IPS DF 6.9 (cell line): ENCODE measurements at regions not wholly inside any gene's neighbourhood (a gene's known extent, or its start where the extent isn't known, plus 50 kb on each side); places are given as distances from the start of the nearest gene placed in this dataset.
"Not testable (repeated sequence)": the region's sequence is repeated elsewhere in the genome, so short reads cannot be mapped to it uniquely, and the experiment has no call there.

Source experiments
- DNase-seq: peaks from one replicate; pipeline ENCODE4 v3.0.0-alpha.2; 2013; ENCODE audit warnings: low read depth, low spot score
- H3K27ac ChIP-seq: one replicate; pipeline ENCODE4 v1.5.1; 2013; ENCODE audit warnings: low read length, control low read depth
- H3K27me3 ChIP-seq: 2 replicates; pipeline ENCODE4 v1.6.1; 2013; ENCODE audit warnings: mild to moderate bottlenecking, low read length; ENCODE audit not compliant: control insufficient read depth, insufficient read depth
- H3K36me3 ChIP-seq: 2 replicates; pipeline ENCODE4 v1.6.1; 2013; ENCODE audit warnings: low read length; ENCODE audit not compliant: control insufficient read depth, insufficient read depth
- H3K4me1 ChIP-seq: 2 replicates; pipeline ENCODE4 v1.6.1; 2013; ENCODE audit warnings: low read length; ENCODE audit not compliant: control insufficient read depth, insufficient read depth
- H3K4me3 ChIP-seq: 2 replicates; pipeline ENCODE4 v1.5.1; 2013; ENCODE audit warnings: mild to moderate bottlenecking, low read length
- H3K9me3 ChIP-seq: 2 replicates; pipeline ENCODE4 v1.6.1; 2013; ENCODE audit warnings: low read length, inconsistent platforms; ENCODE audit not compliant: control insufficient read depth, insufficient read depth
- WGBS: extraction: QIAGEN DNeasy Blood & Tissue Kit; methylation state at CpG from one replicate; pipeline ENCODE4 v1.1.7; 2013; ENCODE audit warnings: mixed read lengths, missing lambda C conversion rate; ENCODE audit not compliant: insufficient read length, insufficient coverage; 5-methylcytosine and 5-hydroxymethylcytosine counted together

GRCh38 chr2:90151805-90152204 is 1460.3 kb downstream of the RPIA start:
- H3K4me3 ChIP-seq, H3K36me3 ChIP-seq, H3K27ac ChIP-seq, H3K27me3 ChIP-seq, DNase-seq, H3K4me1 ChIP-seq, H3K9me3 ChIP-seq: not testable (repeated sequence)

GRCh38 chr2:90170978-90171377 is 1479.5 kb downstream of the RPIA start:
- not testable (repeated sequence) for H3K9me3 ChIP-seq, DNase-seq, H3K36me3 ChIP-seq, H3K4me1 ChIP-seq, H3K27ac ChIP-seq, H3K27me3 ChIP-seq, H3K4me3 ChIP-seq
- no CpG with 5 or more reads among the region's 1 CpG for WGBS

GRCh38 chr2:90173081-90173480 is 1481.6 kb downstream of the RPIA start:
- no CpG with 5 or more reads among the region's 2 CpGs for WGBS
- not testable (repeated sequence) for DNase-seq, H3K27ac ChIP-seq

GRCh38 chr2:90179591-90179990 is 1488.1 kb downstream of the RPIA start:
- not testable (repeated sequence) for H3K27me3 ChIP-seq, H3K27ac ChIP-seq

More at GRCh38 chr2:90173081-90173480, 1481.6 kb downstream of the RPIA start:
- H3K36me3 ChIP-seq, H3K27me3 ChIP-seq, H3K9me3 ChIP-seq, H3K4me1 ChIP-seq, H3K4me3 ChIP-seq: not testable (repeated sequence)

GRCh38 chr2:90207454-90208058 is 1516.1 kb downstream of the RPIA start:
- no peak for DNase-seq

More at GRCh38 chr2:90179591-90179990, 1488.1 kb downstream of the RPIA start:
- not testable (repeated sequence) for H3K4me3 ChIP-seq, H3K4me1 ChIP-seq, DNase-seq, H3K9me3 ChIP-seq, H3K36me3 ChIP-seq
- WGBS: no CpG with 5 or more reads among the region's 3 CpGs

GRCh38 chr2:90209009-90209408 is 1517.5 kb downstream of the RPIA start:
- Histone ChIP-seq H3K36me3 (no peaks in the 10 kb centered on the region), H3K27ac (no peak overlapping the region), H3K9me3 (no peaks in the 10 kb centered on the region), H3K4me1 (no peaks in the 10 kb centered on the region), H3K27me3 (no peaks in the 10 kb centered on the region), H3K4me3 (no peak overlapping the region)
- no CpG with 5 or more reads among the region's 5 CpGs for WGBS
- no peak for DNase-seq

More at GRCh38 chr2:90207454-90208058, 1516.1 kb downstream of the RPIA start:
- no peaks in the 10 kb centered on the region for H3K27me3 ChIP-seq
- no peaks in the 10 kb centered on the region for H3K9me3 ChIP-seq
- H3K36me3 ChIP-seq: no peaks in the 10 kb centered on the region
- WGBS: no CpG with 5 or more reads among the region's 1 CpG
- no peak overlapping the region for H3K4me3 ChIP-seq
- no peak overlapping the region for H3K27ac ChIP-seq
- H3K4me1 ChIP-seq: no peaks in the 10 kb centered on the region

- no peaks in the 10 kb centered on the region for H3K4me1 ChIP-seq
- no peak for DNase-seq
- no peaks in the 10 kb centered on the region for H3K27me3 ChIP-seq
- no CpG with 5 or more reads among the region's 4 CpGs for WGBS
- no peak overlapping the region for H3K4me3 ChIP-seq
- no peaks in the 10 kb centered on the region for H3K9me3 ChIP-seq
- no peak overlapping the region for H3K27ac ChIP-seq
- no peaks in the 10 kb centered on the region for H3K36me3 ChIP-seq
Measured at GRCh38 chr2:90209806-90210205, 1518.3 kb downstream of the RPIA start.

GRCh38 chr2:90215880-90216279 is 1524.4 kb downstream of the RPIA start:
- not testable (repeated sequence) for H3K4me3 ChIP-seq, H3K9me3 ChIP-seq, H3K4me1 ChIP-seq, H3K27ac ChIP-seq, DNase-seq, H3K36me3 ChIP-seq, H3K27me3 ChIP-seq
- no CpG with 5 or more reads among the region's 2 CpGs for WGBS

GRCh38 chr2:90216801-90217200 is 1525.3 kb downstream of the RPIA start:
- not testable (repeated sequence) for H3K27me3 ChIP-seq, H3K27ac ChIP-seq, H3K4me3 ChIP-seq, H3K4me1 ChIP-seq, H3K9me3 ChIP-seq, DNase-seq, H3K36me3 ChIP-seq
- WGBS: no CpG with 5 or more reads among the region's 1 CpG

- no CpG with 5 or more reads among the region's 2 CpGs for WGBS
- H3K27me3 ChIP-seq, H3K4me3 ChIP-seq, H3K27ac ChIP-seq, H3K36me3 ChIP-seq, DNase-seq, H3K9me3 ChIP-seq, H3K4me1 ChIP-seq: not testable (repeated sequence)
Measured at GRCh38 chr2:90218534-90218933, 1527.1 kb downstream of the RPIA start.

GRCh38 chr2:90220623-90221299 is 1529.3 kb downstream of the RPIA start:
- H3K4me1 ChIP-seq, H3K4me3 ChIP-seq, H3K36me3 ChIP-seq, H3K9me3 ChIP-seq, H3K27me3 ChIP-seq, H3K27ac ChIP-seq, DNase-seq: not testable (repeated sequence)
- no CpG with 5 or more reads among the region's 2 CpGs for WGBS
